ENCODE measurements at regions not wholly inside any gene's neighbourhood (a gene's known extent, or its start where the extent isn't known, plus 50 kb on each side); places are given as distances from the start of the nearest gene placed in this dataset.

- H3F3A ChIP-seq (ENCODE audit: low read length, unreplicated experiment) = no peaks in the 10 kb centered on the region
- H3K4me2 ChIP-seq (ENCODE audit: low read length) = no peak overlapping the region
- H3K27ac ChIP-seq (ENCODE audit: low read length) = no peak overlapping the region
- no peaks in the 10 kb centered on the region for H3K4me1 ChIP-seq (ENCODE audit: insufficient read depth, low read length)
- H4K20me1 ChIP-seq (ENCODE audit: low read length) = no peaks in the 10 kb centered on the region
- no peak overlapping the region for H3K9ac ChIP-seq (ENCODE audit: low read length)
- ChIA-PET POLR2A (ENCODE audit: unreplicated experiment) (no interaction called here), CTCF (no interaction called here)
- intact Hi-C loops (cut with micrococcal nuclease) = no loop called here
- ATAC-seq (no peak), DNase-seq (no peak)
- no peaks in the 10 kb centered on the region for H3K27me3 ChIP-seq (ENCODE audit: low read length)
- no peaks in the 10 kb centered on the region for H3K9me3 ChIP-seq (ENCODE audit: low read length)
- no peaks in the 10 kb centered on the region for H3K79me2 ChIP-seq (ENCODE audit: low read length)
- TF ChIP-seq, protein P1, sequence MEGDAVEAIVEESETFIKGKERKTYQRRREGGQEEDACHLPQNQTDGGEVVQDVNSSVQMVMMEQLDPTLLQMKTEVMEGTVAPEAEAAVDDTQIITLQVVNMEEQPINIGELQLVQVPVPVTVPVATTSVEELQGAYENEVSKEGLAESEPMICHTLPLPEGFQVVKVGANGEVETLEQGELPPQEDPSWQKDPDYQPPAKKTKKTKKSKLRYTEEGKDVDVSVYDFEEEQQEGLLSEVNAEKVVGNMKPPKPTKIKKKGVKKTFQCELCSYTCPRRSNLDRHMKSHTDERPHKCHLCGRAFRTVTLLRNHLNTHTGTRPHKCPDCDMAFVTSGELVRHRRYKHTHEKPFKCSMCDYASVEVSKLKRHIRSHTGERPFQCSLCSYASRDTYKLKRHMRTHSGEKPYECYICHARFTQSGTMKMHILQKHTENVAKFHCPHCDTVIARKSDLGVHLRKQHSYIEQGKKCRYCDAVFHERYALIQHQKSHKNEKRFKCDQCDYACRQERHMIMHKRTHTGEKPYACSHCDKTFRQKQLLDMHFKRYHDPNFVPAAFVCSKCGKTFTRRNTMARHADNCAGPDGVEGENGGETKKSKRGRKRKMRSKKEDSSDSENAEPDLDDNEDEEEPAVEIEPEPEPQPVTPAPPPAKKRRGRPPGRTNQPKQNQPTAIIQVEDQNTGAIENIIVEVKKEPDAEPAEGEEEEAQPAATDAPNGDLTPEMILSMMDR (conservative IDR thresholded peaks at IDR 0.05; ENCODE audit: low read depth, low read length) = no peak
- no peak for TF ChIP-seq EZH2phosphoT487 (IDR thresholded peaks at IDR 0.05; ENCODE audit: borderline replicate concordance, low read length)
- no peak for TF ChIP-seq EZH2 (IDR thresholded peaks at IDR 0.05; ENCODE audit: low read length, unreplicated experiment)
- H3K36me3 ChIP-seq (ENCODE audit: low read depth, low read length) = no peaks in the 10 kb centered on the region
- H2AFZ ChIP-seq (ENCODE audit: low read length) = no peak overlapping the region
- no peak overlapping the region for H3K4me3 ChIP-seq (ENCODE audit: low read length)
- no TSS peak for BruUV-seq (replicated peaks)
- no peaks in the 10 kb centered on the region for H3K9me2 ChIP-seq (replicated peaks; ENCODE audit: low read length)
Measured at GRCh38 chr2:123419976-123420375, 605.1 kb upstream of the CNTNAP5 start.

DNA sequence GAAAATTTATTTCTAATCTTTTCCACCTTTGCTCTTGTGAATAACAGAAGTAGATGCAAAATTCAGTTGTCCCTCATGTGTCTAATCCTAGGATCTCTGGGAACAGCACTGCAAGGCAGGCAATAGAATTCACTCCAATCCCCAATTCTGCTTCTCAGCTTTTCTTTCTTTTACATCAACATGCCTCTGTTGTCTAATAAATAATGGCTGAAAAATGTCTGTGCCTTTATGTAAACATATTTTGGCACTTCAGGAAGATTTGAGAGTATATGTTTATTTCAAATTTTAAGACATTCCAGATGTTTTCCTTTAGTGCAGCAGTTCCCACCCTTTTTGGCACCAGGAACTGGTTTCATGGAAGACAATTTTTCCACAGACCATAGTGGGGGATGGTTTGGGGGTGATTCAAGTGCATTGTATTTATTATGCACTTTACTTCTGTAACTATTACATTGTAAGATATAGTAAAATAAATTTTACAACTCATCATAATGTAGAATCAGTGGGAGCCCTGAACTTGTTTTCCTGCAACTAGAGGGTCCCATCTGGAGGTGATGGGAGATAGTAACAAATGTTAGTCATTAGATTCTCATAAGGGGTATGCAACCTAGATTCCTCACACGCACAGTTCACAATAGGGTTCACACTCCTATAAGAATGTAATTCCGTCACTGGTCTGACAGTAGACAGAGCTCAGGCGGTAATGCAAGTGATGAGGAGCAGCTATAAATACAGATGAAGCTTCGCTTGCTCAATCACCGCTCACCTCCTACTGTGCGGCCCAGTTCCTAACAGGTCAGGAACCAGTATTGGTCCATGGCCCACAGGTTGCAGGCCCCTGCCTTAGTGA is 590.3 kb upstream of the CNTNAP5 start:
- ChIA-PET CTCF (no interaction called here), POLR2A (ENCODE audit: unreplicated experiment) (no interaction called here)
- Histone ChIP-seq H3K36me3 (ENCODE audit: low read depth, low read length) (no peaks in the 10 kb centered on the region), H3K27ac (ENCODE audit: low read length) (no peak overlapping the region), H3K4me1 (ENCODE audit: insufficient read depth, low read length) (no peaks in the 10 kb centered on the region), H3K4me3 (ENCODE audit: low read length) (no peak overlapping the region), H3K27me3 (ENCODE audit: low read length) (no peaks in the 10 kb centered on the region), H3K9ac (ENCODE audit: low read length) (no peak overlapping the region), H3K79me2 (ENCODE audit: low read length) (no peaks in the 10 kb centered on the region), H3F3A (ENCODE audit: low read length, unreplicated experiment) (no peaks in the 10 kb centered on the region), H3K9me3 (ENCODE audit: low read length) (no peaks in the 10 kb centered on the region), H3K4me2 (ENCODE audit: low read length) (no peak overlapping the region), H4K20me1 (ENCODE audit: low read length) (no peaks in the 10 kb centered on the region), H3K9me2 (replicated peaks; ENCODE audit: low read length) (no peaks in the 10 kb centered on the region), H2AFZ (ENCODE audit: low read length) (no peak overlapping the region)
- BruUV-seq (replicated peaks) = no TSS peak
- TF ChIP-seq EZH2phosphoT487 (IDR thresholded peaks at IDR 0.05; ENCODE audit: borderline replicate concordance, low read length) = no peak
- TF ChIP-seq, protein P1 (conservative IDR thresholded peaks at IDR 0.05; ENCODE audit: low read depth, low read length) = no peak
- TF ChIP-seq EZH2 (IDR thresholded peaks at IDR 0.05; ENCODE audit: low read length, unreplicated experiment) = no peak
- ATAC-seq (no peak), DNase-seq (no peak)
- intact Hi-C loops (cut with micrococcal nuclease) = no loop called here

DNA sequence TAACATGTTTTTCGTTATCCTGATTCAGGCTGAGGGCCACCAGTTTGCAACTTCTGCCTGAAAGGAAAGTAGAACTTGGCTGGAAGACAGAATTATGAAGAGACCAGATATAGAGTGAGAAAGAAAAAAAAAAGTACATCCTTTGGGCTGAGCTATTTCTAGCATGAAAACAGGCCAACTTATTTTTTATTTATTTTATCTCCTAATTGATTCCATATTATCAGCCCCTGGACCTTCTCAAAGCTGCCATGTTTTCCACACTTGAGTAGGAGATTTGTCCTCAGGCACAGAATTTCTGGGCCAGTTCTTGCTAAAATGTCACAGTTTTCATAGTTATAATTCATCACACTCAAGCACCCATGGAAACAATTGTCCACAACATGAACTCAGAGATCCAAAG is 586.8 kb upstream of the CNTNAP5 start:
- POLR2A ChIA-PET (ENCODE audit: unreplicated experiment) = no interaction called here
- H3K4me2 ChIP-seq (ENCODE audit: low read length) = no peak overlapping the region
- no peak overlapping the region for H3K4me3 ChIP-seq (ENCODE audit: low read length)
- H3K9me3 ChIP-seq (ENCODE audit: low read length) = no peaks in the 10 kb centered on the region
- BruUV-seq (replicated peaks) = no TSS peak
- H3K27me3 ChIP-seq (ENCODE audit: low read length) = no peaks in the 10 kb centered on the region
- TF ChIP-seq EZH2phosphoT487 (IDR thresholded peaks at IDR 0.05; ENCODE audit: borderline replicate concordance, low read length) (no peak), EZH2 (IDR thresholded peaks at IDR 0.05; ENCODE audit: low read length, unreplicated experiment) (no peak)
- TF ChIP-seq, protein P1 (conservative IDR thresholded peaks at IDR 0.05; ENCODE audit: low read depth, low read length) = no peak
- CTCF ChIA-PET = no interaction called here
- DNase-seq (no peak), ATAC-seq (no peak)
- no peaks in the 10 kb centered on the region for H3K79me2 ChIP-seq (ENCODE audit: low read length)
- no peak overlapping the region for H2AFZ ChIP-seq (ENCODE audit: low read length)
- no peaks in the 10 kb centered on the region for H3K36me3 ChIP-seq (ENCODE audit: low read depth, low read length)
- H4K20me1 ChIP-seq (ENCODE audit: low read length) = no peaks in the 10 kb centered on the region
- H3K9me2 ChIP-seq (replicated peaks; ENCODE audit: low read length) = no peaks in the 10 kb centered on the region
- no peaks in the 10 kb centered on the region for H3K4me1 ChIP-seq (ENCODE audit: insufficient read depth, low read length)
- H3K9ac ChIP-seq (ENCODE audit: low read length) = no peak overlapping the region
- no peaks in the 10 kb centered on the region for H3F3A ChIP-seq (ENCODE audit: low read length, unreplicated experiment)
- H3K27ac ChIP-seq (ENCODE audit: low read length) = no peak overlapping the region
- intact Hi-C loops (cut with micrococcal nuclease) = no loop called here

Data from PC-3 (cell line).